IMR-90 (cell line): ENCODE measurements at regions not wholly inside any gene's neighbourhood (a gene's known extent, or its start where the extent isn't known, plus 50 kb on each side); places are given as distances from the start of the nearest gene placed in this dataset.

Source experiments
- CEBPB ChIP-seq: IDR thresholded peaks from 2 replicates; pipeline ENCODE4 v1.6.1; 2012; ENCODE audit warnings: low read depth, low read length, improper control_type of control experiment
- MAZ ChIP-seq: IDR thresholded peaks from 2 replicates; pipeline ENCODE4 v1.6.1; 2012; ENCODE audit warnings: low read depth, mild to moderate bottlenecking, low read length, improper control_type of control experiment, moderate library complexity, borderline replicate concordance
- MXI1 ChIP-seq: IDR thresholded peaks from 2 replicates; pipeline ENCODE4 v1.6.1; 2012; ENCODE audit warnings: low read depth, mild to moderate bottlenecking, low read length, moderate library complexity, borderline replicate concordance
- POLR2A ChIP-seq: IDR thresholded peaks from 2 replicates; pipeline ENCODE4 v1.6.1; 2012; ENCODE audit warnings: mild to moderate bottlenecking, low read depth, low read length
- RFX5 ChIP-seq: IDR thresholded peaks from 2 replicates; pipeline ENCODE4 v1.8.0; 2012; ENCODE audit warnings: low read depth, mild to moderate bottlenecking, low read length, moderate library complexity
- TF ChIP-seq, protein P1 (sequence below): conservative IDR thresholded peaks from 2 replicates; pipeline ENCODE4 v1.5.1; 2012; ENCODE audit warnings: mild to moderate bottlenecking, low read depth, low read length, improper control_type of control experiment

DNA sequence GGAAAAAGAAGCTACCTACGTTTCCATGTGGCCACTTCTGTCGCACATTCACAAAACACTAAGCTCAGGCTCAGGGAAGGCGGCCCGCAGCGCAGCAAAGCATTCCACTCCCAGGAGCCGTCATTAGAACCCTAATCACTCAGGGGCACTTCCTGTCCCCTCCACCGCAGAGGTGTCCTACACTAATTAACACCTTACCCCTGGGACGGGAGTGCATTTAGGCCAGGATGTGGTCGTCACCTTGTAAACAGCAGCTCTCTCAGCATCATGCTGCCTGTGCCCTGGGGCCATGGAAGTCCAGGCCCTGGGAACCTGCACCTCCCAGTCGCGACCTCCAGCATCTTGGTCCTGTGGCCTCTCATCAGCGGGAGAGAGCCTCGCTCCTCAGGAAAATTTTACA, 359.8 kb upstream of the SALL3 start:
- TF ChIP-seq, protein P1, sequence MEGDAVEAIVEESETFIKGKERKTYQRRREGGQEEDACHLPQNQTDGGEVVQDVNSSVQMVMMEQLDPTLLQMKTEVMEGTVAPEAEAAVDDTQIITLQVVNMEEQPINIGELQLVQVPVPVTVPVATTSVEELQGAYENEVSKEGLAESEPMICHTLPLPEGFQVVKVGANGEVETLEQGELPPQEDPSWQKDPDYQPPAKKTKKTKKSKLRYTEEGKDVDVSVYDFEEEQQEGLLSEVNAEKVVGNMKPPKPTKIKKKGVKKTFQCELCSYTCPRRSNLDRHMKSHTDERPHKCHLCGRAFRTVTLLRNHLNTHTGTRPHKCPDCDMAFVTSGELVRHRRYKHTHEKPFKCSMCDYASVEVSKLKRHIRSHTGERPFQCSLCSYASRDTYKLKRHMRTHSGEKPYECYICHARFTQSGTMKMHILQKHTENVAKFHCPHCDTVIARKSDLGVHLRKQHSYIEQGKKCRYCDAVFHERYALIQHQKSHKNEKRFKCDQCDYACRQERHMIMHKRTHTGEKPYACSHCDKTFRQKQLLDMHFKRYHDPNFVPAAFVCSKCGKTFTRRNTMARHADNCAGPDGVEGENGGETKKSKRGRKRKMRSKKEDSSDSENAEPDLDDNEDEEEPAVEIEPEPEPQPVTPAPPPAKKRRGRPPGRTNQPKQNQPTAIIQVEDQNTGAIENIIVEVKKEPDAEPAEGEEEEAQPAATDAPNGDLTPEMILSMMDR = no peak
- TF ChIP-seq CEBPB (no peak), MXI1 (no peak), POLR2A (no peak), RFX5 (no peak), MAZ (no peak)
